ENCODE measurements at regions not wholly inside any gene's neighbourhood (a gene's known extent, or its start where the extent isn't known, plus 50 kb on each side); places are given as distances from the start of the nearest gene placed in this dataset.

- TF ChIP-seq POLR2A (IDR thresholded peaks at IDR 0.05) (no peak), EP300 (IDR thresholded peaks at IDR 0.05) (no peak)
- TF ChIP-seq, protein P1, sequence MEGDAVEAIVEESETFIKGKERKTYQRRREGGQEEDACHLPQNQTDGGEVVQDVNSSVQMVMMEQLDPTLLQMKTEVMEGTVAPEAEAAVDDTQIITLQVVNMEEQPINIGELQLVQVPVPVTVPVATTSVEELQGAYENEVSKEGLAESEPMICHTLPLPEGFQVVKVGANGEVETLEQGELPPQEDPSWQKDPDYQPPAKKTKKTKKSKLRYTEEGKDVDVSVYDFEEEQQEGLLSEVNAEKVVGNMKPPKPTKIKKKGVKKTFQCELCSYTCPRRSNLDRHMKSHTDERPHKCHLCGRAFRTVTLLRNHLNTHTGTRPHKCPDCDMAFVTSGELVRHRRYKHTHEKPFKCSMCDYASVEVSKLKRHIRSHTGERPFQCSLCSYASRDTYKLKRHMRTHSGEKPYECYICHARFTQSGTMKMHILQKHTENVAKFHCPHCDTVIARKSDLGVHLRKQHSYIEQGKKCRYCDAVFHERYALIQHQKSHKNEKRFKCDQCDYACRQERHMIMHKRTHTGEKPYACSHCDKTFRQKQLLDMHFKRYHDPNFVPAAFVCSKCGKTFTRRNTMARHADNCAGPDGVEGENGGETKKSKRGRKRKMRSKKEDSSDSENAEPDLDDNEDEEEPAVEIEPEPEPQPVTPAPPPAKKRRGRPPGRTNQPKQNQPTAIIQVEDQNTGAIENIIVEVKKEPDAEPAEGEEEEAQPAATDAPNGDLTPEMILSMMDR (IDR thresholded peaks at IDR 0.05), result no peak
Measured at GRCh38 chr5:133818869-133819600, 149.4 kb downstream of the C5orf15 start.

Measured in tibial nerve (tissue), 4 donors.